HUES48 (cell line): ENCODE measurements at regions not wholly inside any gene's neighbourhood (a gene's known extent, or its start where the extent isn't known, plus 50 kb on each side); places are given as distances from the start of the nearest gene placed in this dataset.

Source experiments
- H3K27ac ChIP-seq: one replicate; pipeline ENCODE4 v1.7.0; 2013; ENCODE audit warnings: low read depth, low read length, inconsistent platforms
- H3K27me3 ChIP-seq: 2 replicates; pipeline ENCODE4 v1.6.1; 2013; ENCODE audit warnings: mild to moderate bottlenecking, low read length; ENCODE audit not compliant: control insufficient read depth, insufficient read depth
- H3K36me3 ChIP-seq: 2 replicates; pipeline ENCODE4 v1.6.1; 2013; ENCODE audit warnings: low read length; ENCODE audit not compliant: control insufficient read depth, insufficient read depth
- H3K4me1 ChIP-seq: 2 replicates; pipeline ENCODE4 v1.6.1; 2013; ENCODE audit warnings: mild to moderate bottlenecking, low read length; ENCODE audit not compliant: control insufficient read depth, insufficient read depth
- H3K4me3 ChIP-seq: 2 replicates; pipeline ENCODE4 v1.5.1; 2013; ENCODE audit warnings: mild to moderate bottlenecking, low read depth, low read length
- H3K9ac ChIP-seq: 2 replicates; pipeline ENCODE4 v1.6.1; 2013; ENCODE audit warnings: mild to moderate bottlenecking, low read depth, low read length, moderate library complexity
- H3K9me3 ChIP-seq: 2 replicates; pipeline ENCODE4 v1.6.1; 2013; ENCODE audit warnings: low read length; ENCODE audit not compliant: control insufficient read depth, insufficient read depth

DNA sequence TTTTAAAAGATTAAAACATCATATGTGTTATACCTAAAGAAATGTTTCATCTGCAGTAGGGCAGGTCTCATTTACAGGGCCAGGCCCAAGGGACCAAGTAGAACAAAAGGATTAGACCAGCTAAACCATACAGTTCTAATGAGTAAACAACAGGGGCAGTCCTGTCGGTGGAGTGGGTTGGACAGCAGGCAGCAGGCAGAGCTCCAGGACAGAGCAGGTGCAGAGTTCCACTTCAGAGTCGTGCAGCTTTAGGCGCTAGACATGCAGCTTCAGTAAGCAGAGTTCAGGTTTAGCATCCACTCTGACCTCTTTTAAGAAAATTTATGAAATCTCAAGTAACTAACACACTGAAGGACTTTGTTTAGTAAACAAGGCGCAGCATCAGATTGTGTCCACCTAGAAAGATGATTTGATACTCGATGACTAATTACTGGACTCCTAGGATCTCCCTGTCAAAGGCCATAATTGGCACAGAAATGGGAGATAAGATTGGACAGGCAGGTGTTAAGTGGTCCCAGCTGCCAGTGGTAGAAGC, 487.7 kb upstream of the INTU start:
- no peak overlapping the region for H3K4me3 ChIP-seq
- H3K27ac ChIP-seq, result no peak overlapping the region
- H3K9me3 ChIP-seq, result no peaks in the 10 kb centered on the region
- no peaks in the 10 kb centered on the region for H3K36me3 ChIP-seq
- H3K4me1 ChIP-seq, result no peaks in the 10 kb centered on the region
- no peak overlapping the region for H3K9ac ChIP-seq
- no peaks in the 10 kb centered on the region for H3K27me3 ChIP-seq

DNA sequence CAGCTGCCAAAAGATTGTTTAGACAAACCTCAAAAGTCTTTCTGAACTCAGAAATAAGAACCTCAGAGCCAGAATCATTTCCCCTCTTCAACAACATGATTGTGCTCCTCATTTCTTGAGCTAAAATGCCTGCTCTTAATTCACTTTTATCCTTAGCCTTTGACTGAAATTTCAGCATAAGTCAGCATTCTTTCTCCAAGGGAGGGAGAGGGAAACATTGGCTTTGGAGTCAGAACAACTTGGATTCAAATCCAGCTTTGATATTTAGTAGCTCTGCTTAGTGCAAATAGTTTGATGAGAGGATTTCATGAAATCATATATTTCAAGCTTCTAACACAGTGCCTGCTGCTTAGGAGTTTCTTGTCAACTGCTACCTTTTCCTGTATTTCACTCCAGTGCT, 484.6 kb upstream of the INTU start:
- Histone ChIP-seq H3K27ac (no peak overlapping the region), H3K36me3 (no peaks in the 10 kb centered on the region), H3K9me3 (no peaks in the 10 kb centered on the region), H3K4me1 (no peaks in the 10 kb centered on the region), H3K9ac (no peak overlapping the region), H3K4me3 (no peak overlapping the region), H3K27me3 (no peaks in the 10 kb centered on the region)

DNA sequence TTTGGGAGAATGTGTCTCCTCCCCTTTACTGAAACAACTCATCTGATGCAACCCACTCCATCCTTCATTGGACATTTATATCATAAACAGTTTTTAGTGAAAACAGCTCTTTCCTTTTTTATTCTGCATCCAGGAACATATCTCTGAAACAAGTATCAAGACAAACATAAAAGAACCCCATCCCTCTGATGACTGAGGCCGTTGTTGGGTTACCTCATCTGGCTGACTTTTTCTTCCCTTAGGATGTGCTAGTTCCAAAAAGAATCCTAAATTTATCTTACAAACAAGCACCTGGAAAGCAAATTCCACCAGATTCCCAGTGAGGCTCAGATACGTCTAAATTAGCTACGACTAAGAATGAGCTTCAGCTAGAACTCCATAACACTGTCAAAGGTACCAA, 483.7 kb upstream of the INTU start:
- Histone ChIP-seq H3K27ac (no peak overlapping the region), H3K36me3 (no peaks in the 10 kb centered on the region)

DNA sequence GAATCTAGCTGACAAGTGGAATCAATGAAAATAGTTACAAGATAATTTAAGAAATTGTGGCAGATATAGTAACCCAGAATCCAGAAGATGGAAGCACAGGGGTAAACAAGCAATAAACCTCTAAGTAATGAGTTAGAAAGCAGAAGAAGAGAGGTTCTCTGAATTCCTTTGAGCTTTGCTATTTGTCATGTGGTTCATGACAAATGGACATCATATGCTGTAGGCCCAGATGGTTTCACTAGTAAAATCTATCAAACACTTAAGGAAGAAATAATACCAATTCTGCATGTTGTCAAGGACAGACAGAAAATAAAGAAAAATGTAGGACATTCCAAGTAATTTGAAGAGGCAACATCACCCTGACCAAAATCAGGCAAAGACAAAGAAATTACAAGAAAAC, 480.8 kb upstream of the INTU start:
- Histone ChIP-seq H3K36me3 (no peaks in the 10 kb centered on the region), H3K4me1 (no peaks in the 10 kb centered on the region), H3K27ac (no peak overlapping the region), H3K9ac (no peak overlapping the region), H3K27me3 (no peaks in the 10 kb centered on the region), H3K9me3 (no peaks in the 10 kb centered on the region), H3K4me3 (no peak overlapping the region)

More for the DNA sequence above, 483.7 kb upstream of the INTU start:
- Histone ChIP-seq H3K27me3 (no peaks in the 10 kb centered on the region), H3K9me3 (no peaks in the 10 kb centered on the region), H3K4me1 (no peaks in the 10 kb centered on the region), H3K9ac (no peak overlapping the region), H3K4me3 (no peak overlapping the region)

DNA sequence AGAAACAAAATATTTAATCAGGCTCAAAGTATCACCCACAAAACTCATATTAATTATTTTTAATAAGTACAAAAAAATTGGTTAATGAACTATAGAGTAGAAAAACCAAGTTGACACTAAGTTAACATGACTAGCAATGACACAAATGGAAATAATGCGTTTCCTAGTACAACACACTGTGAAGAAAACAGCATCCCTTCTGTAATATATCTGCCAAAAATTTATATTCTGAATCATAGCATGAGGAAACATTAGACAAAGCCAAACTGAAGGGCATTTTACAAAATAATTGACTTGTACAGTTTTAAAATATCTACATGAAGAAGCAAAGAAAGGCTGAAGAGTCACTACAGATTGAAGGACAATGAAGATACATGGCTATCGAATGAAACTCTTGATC, 477.6 kb upstream of the INTU start:
- H3K4me3 ChIP-seq, result no peak overlapping the region
- H3K4me1 ChIP-seq, result no peaks in the 10 kb centered on the region
- H3K27me3 ChIP-seq, result no peaks in the 10 kb centered on the region

DNA sequence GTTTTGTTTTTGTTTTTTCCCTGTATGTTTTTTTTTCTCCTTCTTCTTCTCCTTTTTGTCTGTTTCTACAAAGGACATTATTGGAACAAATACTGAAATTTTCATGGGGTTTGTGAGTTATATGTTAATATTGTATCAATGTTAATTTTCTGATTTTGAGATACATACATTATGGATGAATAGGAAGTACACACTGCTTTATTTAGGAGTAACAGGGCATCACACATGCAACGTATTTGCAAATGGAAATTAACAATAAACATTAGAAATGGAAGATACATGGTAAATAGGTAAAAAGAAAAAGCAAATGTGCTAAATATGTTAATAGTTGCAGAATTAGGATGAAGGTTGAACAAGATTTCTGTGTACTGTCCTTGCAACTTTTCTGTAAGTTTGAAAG, 477.2 kb upstream of the INTU start:
- H3K4me3 ChIP-seq, result no peak overlapping the region
- H3K9ac ChIP-seq, result no peak overlapping the region
- no peak overlapping the region for H3K27ac ChIP-seq

More for the DNA sequence above, 477.6 kb upstream of the INTU start:
- Histone ChIP-seq H3K27ac (no peak overlapping the region), H3K36me3 (no peaks in the 10 kb centered on the region), H3K9me3 (no peaks in the 10 kb centered on the region), H3K9ac (no peak overlapping the region)

DNA sequence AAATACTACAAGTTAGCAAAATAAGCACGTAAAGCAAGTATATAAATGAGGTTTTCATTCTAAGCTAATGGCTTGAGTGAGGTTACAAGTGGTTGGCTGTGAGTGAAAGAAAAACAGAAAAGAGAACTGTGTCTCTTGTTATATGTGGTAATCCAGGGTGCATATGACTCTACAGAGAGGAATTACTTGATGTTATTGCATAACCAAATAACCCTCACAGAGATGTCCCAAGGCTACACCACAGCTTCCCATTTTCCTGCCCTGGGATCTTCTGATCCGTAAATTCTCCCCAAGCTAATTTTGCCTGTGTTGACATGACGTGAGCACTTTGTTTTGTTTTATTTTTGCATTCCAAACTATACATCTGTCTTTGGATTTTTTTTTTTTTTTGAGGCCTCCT, 470.0 kb upstream of the INTU start:
- Histone ChIP-seq H3K9me3 (peaks cover 9% of the 10 kb centered on the region; the same call in 1 of the 2 replicates), H3K4me1 (no peaks in the 10 kb centered on the region), H3K36me3 (no peaks in the 10 kb centered on the region), H3K27ac (no peak overlapping the region), H3K9ac (no peak overlapping the region), H3K4me3 (no peak overlapping the region), H3K27me3 (no peaks in the 10 kb centered on the region)

More for the DNA sequence above, 477.2 kb upstream of the INTU start:
- H3K27me3 ChIP-seq, result no peaks in the 10 kb centered on the region
- no peaks in the 10 kb centered on the region for H3K36me3 ChIP-seq
- H3K9me3 ChIP-seq, result peaks cover 2% of the 10 kb centered on the region; the same call in 1 of the 2 replicates
- H3K4me1 ChIP-seq, result no peaks in the 10 kb centered on the region

DNA sequence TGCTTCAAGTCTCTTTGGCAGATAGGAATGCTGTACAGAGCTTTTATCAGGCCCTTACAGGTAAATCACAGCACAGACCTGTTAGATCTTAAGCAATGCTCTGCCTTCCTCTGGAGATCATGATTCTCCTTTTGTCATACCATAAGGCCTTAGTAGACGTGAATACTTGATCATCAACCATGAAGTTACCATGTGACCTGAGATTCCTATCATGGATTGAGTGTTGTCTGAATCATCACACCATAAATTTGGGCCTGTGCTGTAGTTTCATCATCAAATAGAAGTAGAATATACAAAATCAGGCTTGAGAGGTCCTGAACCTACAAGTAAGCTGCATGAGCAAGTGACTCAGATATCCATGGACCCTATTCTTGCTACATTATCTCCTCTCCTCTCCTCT, 466.8 kb upstream of the INTU start:
- no peaks in the 10 kb centered on the region for H3K4me1 ChIP-seq
- no peaks in the 10 kb centered on the region for H3K27me3 ChIP-seq
- no peak overlapping the region for H3K9ac ChIP-seq
- no peak overlapping the region for H3K4me3 ChIP-seq
- no peak overlapping the region for H3K27ac ChIP-seq
- peaks cover 2% of the 10 kb centered on the region; the same call in 1 of the 2 replicates for H3K9me3 ChIP-seq
- H3K36me3 ChIP-seq, result no peaks in the 10 kb centered on the region

DNA sequence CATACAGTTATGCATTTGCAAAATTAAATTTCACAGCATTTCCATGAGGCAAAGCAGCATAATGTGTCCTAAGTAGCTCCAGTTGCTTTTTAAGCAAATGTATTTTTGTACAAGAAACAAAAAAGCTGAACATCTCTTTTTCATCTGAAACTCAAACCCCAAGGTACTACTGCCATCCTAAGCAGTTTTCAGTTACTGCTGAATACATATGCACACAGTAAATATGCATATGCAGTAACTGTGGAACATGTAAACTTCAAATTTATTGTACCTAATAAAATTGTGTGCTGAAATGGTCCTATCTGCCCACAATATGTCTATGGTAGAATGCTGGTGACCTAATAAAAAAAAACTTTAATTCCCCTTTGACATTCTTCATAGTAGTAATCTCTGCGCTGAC, 458.6 kb upstream of the INTU start:
- Histone ChIP-seq H3K4me3 (no peak overlapping the region), H3K9ac (no peak overlapping the region), H3K27ac (no peak overlapping the region), H3K27me3 (no peaks in the 10 kb centered on the region), H3K9me3 (no peaks in the 10 kb centered on the region), H3K36me3 (no peaks in the 10 kb centered on the region), H3K4me1 (no peaks in the 10 kb centered on the region)

DNA sequence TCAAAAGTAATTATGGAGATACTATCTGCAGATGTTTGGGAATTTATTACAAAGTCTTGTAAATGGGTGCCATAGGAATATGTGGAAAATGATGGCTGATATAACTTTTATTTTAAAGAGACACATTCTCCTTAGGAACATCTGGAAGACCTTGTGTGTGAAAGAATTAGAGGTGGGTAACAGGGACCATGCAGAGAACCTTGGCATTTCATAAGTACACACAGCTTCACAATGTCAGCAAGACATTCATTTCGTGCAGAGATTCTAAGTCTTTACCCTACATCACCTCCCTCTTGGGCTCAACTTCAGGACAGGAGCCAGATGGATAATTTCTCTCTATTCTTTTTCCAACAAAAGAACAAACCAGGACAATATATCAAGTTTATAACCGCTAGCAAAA, 458.1 kb upstream of the INTU start:
- H3K9me3 ChIP-seq, result no peaks in the 10 kb centered on the region
- no peak overlapping the region for H3K27ac ChIP-seq
- H3K4me1 ChIP-seq, result peaks cover 1% of the 10 kb centered on the region; the same call in 1 of the 2 replicates
- H3K9ac ChIP-seq, result no peak overlapping the region
- H3K27me3 ChIP-seq, result no peaks in the 10 kb centered on the region
- no peak overlapping the region for H3K4me3 ChIP-seq
- H3K36me3 ChIP-seq, result no peaks in the 10 kb centered on the region

DNA sequence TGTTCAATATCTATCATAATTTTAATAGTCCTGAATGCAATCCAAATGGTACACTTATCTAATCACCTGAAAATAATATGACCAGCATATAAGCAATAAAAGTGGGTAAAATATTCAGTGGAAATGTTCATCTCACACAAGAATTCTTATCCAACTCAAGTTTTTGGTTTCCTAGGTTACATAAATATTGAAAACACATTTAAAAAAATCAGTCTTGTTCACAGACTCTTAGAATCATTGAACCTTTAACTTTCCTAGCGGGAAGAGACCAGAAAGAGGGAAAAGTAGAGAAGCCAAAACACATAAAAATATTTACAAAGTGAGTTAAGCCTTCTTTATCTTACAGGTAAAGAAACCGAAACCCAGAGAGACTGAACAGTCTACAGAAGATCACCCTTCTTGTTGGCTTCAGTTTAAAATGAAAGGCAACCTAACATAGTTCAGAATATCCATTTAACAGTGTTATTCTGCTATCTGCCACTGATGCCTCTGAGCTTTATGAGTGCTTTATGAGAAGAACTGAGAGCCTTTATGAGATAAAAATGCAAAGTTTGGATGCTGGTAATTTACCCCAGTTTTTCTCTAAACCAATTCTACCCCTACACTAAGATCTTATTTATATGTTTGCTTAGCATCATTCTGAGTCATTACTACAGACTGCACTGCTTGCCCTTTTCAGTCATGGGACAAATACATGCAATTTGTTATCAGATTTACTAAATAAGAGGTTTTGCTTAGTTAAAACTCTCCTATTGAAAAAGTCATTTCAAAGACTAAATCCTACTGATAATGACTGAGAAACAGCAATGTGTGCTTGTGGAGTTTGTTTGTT, 453.3 kb upstream of the INTU start:
- Histone ChIP-seq H3K27me3 (no peaks in the 10 kb centered on the region), H3K9me3 (peaks cover 10% of the 10 kb centered on the region; the same call in 1 of the 2 replicates)

More for the DNA sequence above, 453.3 kb upstream of the INTU start:
- Histone ChIP-seq H3K36me3 (no peaks in the 10 kb centered on the region), H3K4me3 (no peak overlapping the region), H3K27ac (no peak overlapping the region), H3K4me1 (peaks cover 22% of the 10 kb centered on the region), H3K9ac (no peak overlapping the region)
